GM12873 (cell line): ENCODE measurements at regions not wholly inside any gene's neighbourhood (a gene's known extent, or its start where the extent isn't known, plus 50 kb on each side); places are given as distances from the start of the nearest gene placed in this dataset.

Experiments used
- TF ChIP-seq, protein P1 (sequence below): IDR thresholded peaks from 2 replicates; pipeline ENCODE4 v1.5.1; 2012; ENCODE audit warnings: low read depth, mild to moderate bottlenecking, moderate library complexity, low read length, control low read depth; ENCODE audit not compliant: insufficient read depth; ENCODE audit errors: missing control alignments

DNA sequence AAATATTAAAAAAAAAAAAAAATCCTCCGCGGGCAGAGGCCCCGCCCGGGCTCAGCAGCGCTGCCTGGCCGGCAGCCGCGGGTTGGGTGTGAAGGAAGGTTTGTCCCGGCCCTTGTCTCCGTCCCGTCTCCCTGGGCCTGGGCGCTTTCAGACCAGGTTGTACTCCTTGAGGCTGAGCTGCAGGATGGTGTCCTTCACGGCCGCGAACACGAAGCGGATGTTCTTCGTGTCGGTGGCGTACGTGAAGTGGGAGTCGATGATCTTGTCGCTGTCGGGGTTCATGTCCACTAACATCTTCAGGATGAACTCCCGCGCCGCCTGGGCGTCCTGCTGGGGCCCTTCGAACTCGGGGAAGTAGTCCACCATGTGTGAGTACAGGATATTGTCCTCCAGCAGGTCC lies 123.7 kb upstream of the KCTD7 start:
- TF ChIP-seq, protein P1, sequence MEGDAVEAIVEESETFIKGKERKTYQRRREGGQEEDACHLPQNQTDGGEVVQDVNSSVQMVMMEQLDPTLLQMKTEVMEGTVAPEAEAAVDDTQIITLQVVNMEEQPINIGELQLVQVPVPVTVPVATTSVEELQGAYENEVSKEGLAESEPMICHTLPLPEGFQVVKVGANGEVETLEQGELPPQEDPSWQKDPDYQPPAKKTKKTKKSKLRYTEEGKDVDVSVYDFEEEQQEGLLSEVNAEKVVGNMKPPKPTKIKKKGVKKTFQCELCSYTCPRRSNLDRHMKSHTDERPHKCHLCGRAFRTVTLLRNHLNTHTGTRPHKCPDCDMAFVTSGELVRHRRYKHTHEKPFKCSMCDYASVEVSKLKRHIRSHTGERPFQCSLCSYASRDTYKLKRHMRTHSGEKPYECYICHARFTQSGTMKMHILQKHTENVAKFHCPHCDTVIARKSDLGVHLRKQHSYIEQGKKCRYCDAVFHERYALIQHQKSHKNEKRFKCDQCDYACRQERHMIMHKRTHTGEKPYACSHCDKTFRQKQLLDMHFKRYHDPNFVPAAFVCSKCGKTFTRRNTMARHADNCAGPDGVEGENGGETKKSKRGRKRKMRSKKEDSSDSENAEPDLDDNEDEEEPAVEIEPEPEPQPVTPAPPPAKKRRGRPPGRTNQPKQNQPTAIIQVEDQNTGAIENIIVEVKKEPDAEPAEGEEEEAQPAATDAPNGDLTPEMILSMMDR, result no peak

DNA sequence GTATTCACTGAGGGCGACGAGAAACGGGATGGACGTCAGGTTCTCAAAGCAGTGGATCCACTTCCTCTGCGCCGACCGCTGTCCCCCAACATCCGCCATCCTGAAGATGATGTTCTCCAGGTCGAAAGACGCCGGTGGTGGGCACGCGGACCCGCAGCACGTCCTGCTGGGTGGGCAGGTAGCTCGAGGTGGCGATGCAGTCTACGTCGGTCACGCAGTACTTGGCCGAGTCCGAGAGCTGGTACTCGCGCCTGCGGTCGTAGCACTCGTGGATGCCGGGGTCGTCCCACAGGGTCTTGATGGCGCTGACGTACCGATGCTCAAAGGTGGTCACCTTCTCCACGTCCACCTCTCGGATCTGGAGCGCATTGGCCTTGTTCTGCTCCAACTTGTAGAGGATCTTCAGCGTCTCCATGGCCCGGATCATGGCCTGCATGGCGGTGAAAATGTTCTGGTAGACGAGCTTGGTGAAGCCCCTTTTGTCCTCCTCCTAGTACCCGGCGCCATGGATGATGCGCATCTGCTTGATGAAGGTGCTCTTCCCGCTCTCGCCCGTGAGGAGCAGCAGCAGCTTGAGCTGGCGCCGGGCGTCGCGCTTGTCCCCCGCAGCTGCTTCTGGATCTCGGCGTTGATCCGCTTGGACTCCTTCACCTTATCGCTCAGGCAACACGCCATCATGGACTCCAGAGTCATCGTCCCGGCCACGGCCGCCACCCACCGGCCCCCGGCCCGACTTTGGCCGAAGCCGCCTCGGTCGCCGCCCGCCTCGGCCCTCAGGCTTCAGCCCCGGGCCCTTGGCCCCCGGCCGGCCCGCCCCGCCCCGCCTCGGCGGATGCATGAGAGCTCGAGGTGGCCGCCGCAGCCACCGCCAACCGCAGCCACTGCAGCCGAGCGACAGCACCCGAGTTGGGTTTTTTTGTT lies 122.9 kb upstream of the KCTD7 start:
- TF ChIP-seq, protein P1, result no peak

DNA sequence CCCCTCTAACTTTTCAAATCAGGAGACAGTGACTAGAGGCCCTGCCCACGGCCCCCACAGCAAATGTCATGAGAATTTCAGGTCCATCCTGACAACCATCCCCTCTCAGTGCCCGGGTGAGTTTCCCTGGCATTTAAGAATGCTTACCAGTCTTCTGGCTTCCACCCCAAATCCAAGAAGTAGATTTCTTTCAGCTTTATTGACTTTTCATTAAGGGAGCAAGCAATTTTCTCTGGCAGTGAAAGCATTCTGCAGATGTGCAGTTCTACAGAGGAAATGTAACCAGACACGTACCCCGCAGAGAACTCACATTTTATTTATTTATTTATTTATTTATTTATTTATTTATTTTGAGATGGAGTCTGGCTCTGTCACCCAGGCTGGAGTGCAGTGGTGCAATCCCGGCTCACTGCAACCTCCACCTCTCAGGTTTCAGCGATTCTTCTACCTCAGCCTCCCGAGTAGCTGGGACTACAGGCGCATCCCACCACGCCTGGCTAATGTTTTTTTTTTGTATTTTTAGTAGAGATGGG lies 120.9 kb upstream of the KCTD7 start:
- TF ChIP-seq, protein P1, result no peak

DNA sequence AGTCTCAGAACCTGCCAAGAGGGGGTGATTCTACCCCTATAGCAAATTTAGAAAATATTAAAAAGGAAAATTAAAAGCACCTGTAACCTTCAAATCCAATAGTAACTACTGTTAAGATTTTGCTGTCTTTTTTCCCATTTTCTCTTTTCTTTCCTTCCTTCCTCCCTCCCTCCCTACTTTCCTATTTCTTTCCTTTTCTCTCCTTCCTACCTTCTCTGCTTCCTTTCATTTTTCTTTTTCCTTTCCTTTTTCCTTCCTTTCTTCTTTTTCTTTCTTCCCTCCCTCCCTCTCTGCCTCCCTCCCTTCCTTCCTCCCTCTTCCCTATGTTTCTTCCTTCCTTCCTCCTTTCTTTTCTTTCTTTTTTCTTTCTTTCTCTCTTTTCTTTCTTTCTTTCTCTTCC lies 120.2 kb upstream of the KCTD7 start:
- TF ChIP-seq, protein P1, result no peak

DNA sequence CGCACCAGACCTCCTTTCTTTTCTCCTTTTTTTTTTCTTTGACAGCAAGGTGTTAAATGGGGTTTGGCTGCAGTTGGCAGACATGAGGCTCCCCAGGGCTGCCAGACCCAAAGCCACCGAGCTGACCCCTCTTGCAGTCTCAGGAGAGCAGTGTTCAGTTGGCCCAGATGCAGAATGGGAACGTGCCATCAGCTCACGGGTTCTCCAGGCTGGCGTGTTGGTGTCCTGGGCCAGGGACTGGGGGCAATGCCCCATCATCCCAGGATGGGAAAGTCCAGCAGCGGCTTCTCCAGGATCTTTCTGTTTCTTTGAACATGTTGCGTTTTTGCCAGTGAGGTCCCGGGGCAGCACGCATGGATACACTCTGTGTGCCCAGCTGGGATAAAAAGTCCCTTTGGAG lies 114.6 kb upstream of the KCTD7 start:
- TF ChIP-seq, protein P1, result no peak

DNA sequence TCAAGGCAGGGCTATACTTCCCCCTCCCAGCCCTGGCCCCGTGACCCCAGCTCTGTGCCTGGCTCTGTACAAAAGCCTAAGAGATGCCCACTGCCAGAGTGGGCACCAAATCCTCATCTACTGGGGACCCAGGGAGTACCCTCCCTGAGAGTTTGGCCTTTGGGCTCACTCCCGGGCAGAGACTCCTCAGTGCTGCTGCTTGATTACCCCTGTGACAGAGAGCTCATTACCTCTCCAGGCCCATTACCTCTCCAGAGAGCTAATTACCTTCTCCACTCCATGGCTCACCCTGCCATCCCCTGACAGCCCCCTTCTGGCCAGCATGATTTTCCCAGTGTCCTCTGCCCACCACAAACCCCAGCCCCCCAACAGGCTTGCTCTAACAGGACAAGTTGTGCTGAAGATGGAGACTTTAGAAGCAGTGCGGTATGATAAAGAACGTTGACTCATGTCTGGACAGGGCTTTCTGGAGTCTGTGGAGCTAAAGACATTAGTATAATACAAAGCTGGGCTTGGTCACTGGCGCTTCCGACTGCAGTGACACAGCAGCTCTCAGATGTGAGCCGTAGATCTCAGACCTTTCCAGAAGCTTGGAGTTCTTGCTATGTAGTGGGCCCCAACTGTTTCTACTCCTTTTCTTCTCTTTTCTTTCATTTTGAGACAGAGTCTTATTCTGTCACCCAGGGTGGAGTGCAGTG lies 111.3 kb upstream of the KCTD7 start:
- TF ChIP-seq, protein P1, result no peak

DNA sequence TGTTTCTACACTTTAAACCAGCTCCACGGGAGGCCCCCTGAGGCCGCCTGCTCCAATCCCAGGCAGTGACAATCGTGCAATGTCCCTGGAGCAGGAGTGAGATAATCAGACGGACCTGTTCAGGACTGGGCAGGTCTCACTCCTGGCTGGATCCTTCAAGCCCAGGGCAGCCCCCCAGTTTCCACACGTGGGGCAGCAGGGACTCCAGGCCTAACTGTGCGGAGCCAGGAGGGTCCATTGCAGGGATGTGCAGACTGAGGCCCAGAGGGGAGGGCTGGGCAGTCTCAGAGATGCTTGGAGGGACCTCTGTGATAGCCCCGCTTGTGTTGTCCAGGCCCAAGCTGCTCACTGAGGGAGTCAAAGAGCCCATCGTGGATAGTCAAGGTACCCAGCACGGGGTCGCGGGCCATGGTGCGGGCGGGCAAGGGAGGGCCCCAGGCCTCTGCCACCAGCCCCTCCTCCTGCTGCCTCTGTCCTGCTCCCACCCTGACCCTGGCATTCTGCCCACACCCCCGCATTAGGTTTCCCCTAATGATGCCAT lies 110.5 kb upstream of the KCTD7 start:
- TF ChIP-seq, protein P1, result no peak
